ENCODE measurements at regions not wholly inside any gene's neighbourhood (a gene's known extent, or its start where the extent isn't known, plus 50 kb on each side); places are given as distances from the start of the nearest gene placed in this dataset.

GRCh38 chr2:83435989-83436388 lies 1023.1 kb downstream of the SUCLG1 start:
- Histone ChIP-seq H3K4me3 (ENCODE audit: low read depth, low read length) (no peak overlapping the region), H3K9me3 (ENCODE audit: control insufficient read depth, insufficient read depth, low read length) (no peaks in the 10 kb centered on the region), H3K27me3 (ENCODE audit: control insufficient read depth, insufficient read depth, low read length) (no peaks in the 10 kb centered on the region), H3K27ac (ENCODE audit: low read depth, low read length) (no peak overlapping the region), H3K4me1 (ENCODE audit: control insufficient read depth, insufficient read depth, low read length) (no peaks in the 10 kb centered on the region), H3K36me3 (ENCODE audit: control insufficient read depth, insufficient read depth, low read length) (no peaks in the 10 kb centered on the region)
- no CpG with 5 or more reads among the region's 2 CpGs for WGBS (ENCODE audit: insufficient coverage)
- no peak for DNase-seq (ENCODE audit: low read depth in 4 of 6, low spot score in 6 of 6)

GRCh38 chr2:83420993-83421392 lies 1038.1 kb downstream of the SUCLG1 start:
- Histone ChIP-seq H3K9me3 (ENCODE audit: control insufficient read depth, insufficient read depth, low read length) (peaks cover 8% of the 10 kb centered on the region), H3K4me3 (ENCODE audit: low read depth, low read length) (no peak overlapping the region), H3K27ac (ENCODE audit: low read depth, low read length) (no peak overlapping the region), H3K4me1 (ENCODE audit: control insufficient read depth, insufficient read depth, low read length) (no peaks in the 10 kb centered on the region), H3K36me3 (ENCODE audit: control insufficient read depth, insufficient read depth, low read length) (no peaks in the 10 kb centered on the region), H3K27me3 (ENCODE audit: control insufficient read depth, insufficient read depth, low read length) (no peaks in the 10 kb centered on the region)
- DNase-seq (ENCODE audit: low read depth in 4 of 6, low spot score in 6 of 6): no peak
- no CpG with 5 or more reads among the region's 1 CpG for WGBS (ENCODE audit: insufficient coverage)

GRCh38 chr2:83394134-83394904 lies 1064.8 kb downstream of the SUCLG1 start:
- H3K4me1 ChIP-seq (ENCODE audit: control insufficient read depth, insufficient read depth, low read length): no peaks in the 10 kb centered on the region
- no peak overlapping the region for H3K27ac ChIP-seq (ENCODE audit: low read depth, low read length)
- H3K9me3 ChIP-seq (ENCODE audit: control insufficient read depth, insufficient read depth, low read length): no peaks in the 10 kb centered on the region
- H3K36me3 ChIP-seq (ENCODE audit: control insufficient read depth, insufficient read depth, low read length): no peaks in the 10 kb centered on the region
- H3K27me3 ChIP-seq (ENCODE audit: control insufficient read depth, insufficient read depth, low read length): no peaks in the 10 kb centered on the region
- WGBS (ENCODE audit: insufficient coverage): 83% methylated on average over 1 of the region's 3 CpGs
- peak in 2 of 6 donors; percentile 10 to 58 for DNase-seq (ENCODE audit: low read depth in 4 of 6, low spot score in 6 of 6)
- no peak overlapping the region for H3K4me3 ChIP-seq (ENCODE audit: low read depth, low read length)

- no CpG with 5 or more reads among the region's 1 CpG for WGBS (ENCODE audit: insufficient coverage)
These were observed 1070.3 kb downstream of the SUCLG1 start for GRCh38 chr2:83388804-83389203.

GRCh38 chr2:83386549-83386948 lies 1072.5 kb downstream of the SUCLG1 start:
- WGBS (ENCODE audit: insufficient coverage): no CpG with 5 or more reads among the region's 1 CpG
- Histone ChIP-seq H3K36me3 (ENCODE audit: control insufficient read depth, insufficient read depth, low read length) (no peaks in the 10 kb centered on the region), H3K4me3 (ENCODE audit: low read depth, low read length) (no peak overlapping the region), H3K9me3 (ENCODE audit: control insufficient read depth, insufficient read depth, low read length) (no peaks in the 10 kb centered on the region), H3K27me3 (ENCODE audit: control insufficient read depth, insufficient read depth, low read length) (no peaks in the 10 kb centered on the region), H3K27ac (ENCODE audit: low read depth, low read length) (no peak overlapping the region), H3K4me1 (ENCODE audit: control insufficient read depth, insufficient read depth, low read length) (no peaks in the 10 kb centered on the region)
- DNase-seq (ENCODE audit: low read depth in 4 of 6, low spot score in 6 of 6): no peak

More at GRCh38 chr2:83388804-83389203, 1070.3 kb downstream of the SUCLG1 start:
- Histone ChIP-seq H3K27ac (ENCODE audit: low read depth, low read length) (no peak overlapping the region), H3K36me3 (ENCODE audit: control insufficient read depth, insufficient read depth, low read length) (no peaks in the 10 kb centered on the region), H3K27me3 (ENCODE audit: control insufficient read depth, insufficient read depth, low read length) (no peaks in the 10 kb centered on the region), H3K4me3 (ENCODE audit: low read depth, low read length) (no peak overlapping the region), H3K9me3 (ENCODE audit: control insufficient read depth, insufficient read depth, low read length) (no peaks in the 10 kb centered on the region), H3K4me1 (ENCODE audit: control insufficient read depth, insufficient read depth, low read length) (no peaks in the 10 kb centered on the region)
- DNase-seq (ENCODE audit: low read depth in 4 of 6, low spot score in 6 of 6): no peak

- peaks cover 5% of the 10 kb centered on the region for H3K9me3 ChIP-seq (ENCODE audit: control insufficient read depth, insufficient read depth, low read length)
- DNase-seq (ENCODE audit: low read depth in 4 of 6, low spot score in 6 of 6): no peak
- no peak overlapping the region for H3K27ac ChIP-seq (ENCODE audit: low read depth, low read length)
- H3K36me3 ChIP-seq (ENCODE audit: control insufficient read depth, insufficient read depth, low read length): no peaks in the 10 kb centered on the region
- H3K27me3 ChIP-seq (ENCODE audit: control insufficient read depth, insufficient read depth, low read length): no peaks in the 10 kb centered on the region
- H3K4me1 ChIP-seq (ENCODE audit: control insufficient read depth, insufficient read depth, low read length): no peaks in the 10 kb centered on the region
- H3K4me3 ChIP-seq (ENCODE audit: low read depth, low read length): no peak overlapping the region
These were observed 1080.2 kb downstream of the SUCLG1 start for GRCh38 chr2:83378921-83379320.

- Histone ChIP-seq H3K9me3 (ENCODE audit: control insufficient read depth, insufficient read depth, low read length) (peaks cover 5% of the 10 kb centered on the region), H3K4me1 (ENCODE audit: control insufficient read depth, insufficient read depth, low read length) (no peaks in the 10 kb centered on the region), H3K36me3 (ENCODE audit: control insufficient read depth, insufficient read depth, low read length) (no peaks in the 10 kb centered on the region), H3K27ac (ENCODE audit: low read depth, low read length) (no peak overlapping the region), H3K27me3 (ENCODE audit: control insufficient read depth, insufficient read depth, low read length) (no peaks in the 10 kb centered on the region), H3K4me3 (ENCODE audit: low read depth, low read length) (no peak overlapping the region)
- no CpG with 5 or more reads among the region's 2 CpGs for WGBS (ENCODE audit: insufficient coverage)
- DNase-seq (ENCODE audit: low read depth in 4 of 6, low spot score in 6 of 6): no peak
These were observed 1082.3 kb downstream of the SUCLG1 start for GRCh38 chr2:83376731-83377130.

GRCh38 chr2:83370419-83370762 lies 1088.7 kb downstream of the SUCLG1 start:
- no peak for DNase-seq (ENCODE audit: low read depth in 4 of 6, low spot score in 6 of 6)
- WGBS (ENCODE audit: insufficient coverage): no CpG with 5 or more reads among the region's 2 CpGs
- no peaks in the 10 kb centered on the region for H3K4me1 ChIP-seq (ENCODE audit: control insufficient read depth, insufficient read depth, low read length)

GRCh38 chr2:83369601-83370418 lies 1089.3 kb downstream of the SUCLG1 start:
- no peak overlapping the region for H3K4me3 ChIP-seq (ENCODE audit: low read depth, low read length)
- no peak overlapping the region for H3K27ac ChIP-seq (ENCODE audit: low read depth, low read length)
- no peaks in the 10 kb centered on the region for H3K9me3 ChIP-seq (ENCODE audit: control insufficient read depth, insufficient read depth, low read length)
- no peaks in the 10 kb centered on the region for H3K36me3 ChIP-seq (ENCODE audit: control insufficient read depth, insufficient read depth, low read length)
- no peak for DNase-seq (ENCODE audit: low read depth in 4 of 6, low spot score in 6 of 6)
- no peaks in the 10 kb centered on the region for H3K4me1 ChIP-seq (ENCODE audit: control insufficient read depth, insufficient read depth, low read length)
- H3K27me3 ChIP-seq (ENCODE audit: control insufficient read depth, insufficient read depth, low read length): no peaks in the 10 kb centered on the region
- WGBS (ENCODE audit: insufficient coverage): 90% methylated on average over 2 of the region's 6 CpGs

More at GRCh38 chr2:83370419-83370762, 1088.7 kb downstream of the SUCLG1 start:
- H3K27me3 ChIP-seq (ENCODE audit: control insufficient read depth, insufficient read depth, low read length): no peaks in the 10 kb centered on the region
- no peaks in the 10 kb centered on the region for H3K9me3 ChIP-seq (ENCODE audit: control insufficient read depth, insufficient read depth, low read length)
- no peaks in the 10 kb centered on the region for H3K36me3 ChIP-seq (ENCODE audit: control insufficient read depth, insufficient read depth, low read length)
- H3K4me3 ChIP-seq (ENCODE audit: low read depth, low read length): no peak overlapping the region
- H3K27ac ChIP-seq (ENCODE audit: low read depth, low read length): no peak overlapping the region

- no peak overlapping the region for H3K4me3 ChIP-seq (ENCODE audit: low read depth, low read length)
- no CpG with 5 or more reads among the region's 3 CpGs for WGBS (ENCODE audit: insufficient coverage)
- H3K36me3 ChIP-seq (ENCODE audit: control insufficient read depth, insufficient read depth, low read length): no peaks in the 10 kb centered on the region
- no peaks in the 10 kb centered on the region for H3K27me3 ChIP-seq (ENCODE audit: control insufficient read depth, insufficient read depth, low read length)
- H3K27ac ChIP-seq (ENCODE audit: low read depth, low read length): no peak overlapping the region
- H3K9me3 ChIP-seq (ENCODE audit: control insufficient read depth, insufficient read depth, low read length): no peaks in the 10 kb centered on the region
- DNase-seq (ENCODE audit: low read depth in 4 of 6, low spot score in 6 of 6): peak in 1 of 6 donors; percentile 10
- no peaks in the 10 kb centered on the region for H3K4me1 ChIP-seq (ENCODE audit: control insufficient read depth, insufficient read depth, low read length)
These were observed 1090.2 kb downstream of the SUCLG1 start for GRCh38 chr2:83368916-83369315.
